ENCODE measurements at regions not wholly inside any gene's neighbourhood (a gene's known extent, or its start where the extent isn't known, plus 50 kb on each side); places are given as distances from the start of the nearest gene placed in this dataset.

DNA sequence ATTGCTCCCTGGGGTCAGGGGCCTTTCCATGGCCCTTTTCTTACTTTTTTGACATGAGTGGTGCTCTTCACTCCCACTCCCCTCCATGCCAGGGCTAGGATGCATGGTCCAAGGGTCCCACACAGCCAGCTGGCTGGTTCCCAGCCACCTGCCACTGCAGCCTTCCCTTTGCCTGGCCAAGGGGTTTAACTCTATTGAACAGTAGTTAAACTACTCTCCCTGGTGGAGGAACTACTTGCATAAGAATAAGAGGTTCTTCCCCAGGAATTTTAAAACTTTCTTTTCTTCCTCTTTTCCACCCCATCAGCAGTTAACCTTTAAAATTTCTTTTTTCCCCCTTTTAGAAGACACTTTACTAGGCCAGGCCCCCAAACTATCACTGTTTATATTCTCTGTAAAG is 1532.8 kb upstream of the ACO1 start:
- TF ChIP-seq, protein P1, sequence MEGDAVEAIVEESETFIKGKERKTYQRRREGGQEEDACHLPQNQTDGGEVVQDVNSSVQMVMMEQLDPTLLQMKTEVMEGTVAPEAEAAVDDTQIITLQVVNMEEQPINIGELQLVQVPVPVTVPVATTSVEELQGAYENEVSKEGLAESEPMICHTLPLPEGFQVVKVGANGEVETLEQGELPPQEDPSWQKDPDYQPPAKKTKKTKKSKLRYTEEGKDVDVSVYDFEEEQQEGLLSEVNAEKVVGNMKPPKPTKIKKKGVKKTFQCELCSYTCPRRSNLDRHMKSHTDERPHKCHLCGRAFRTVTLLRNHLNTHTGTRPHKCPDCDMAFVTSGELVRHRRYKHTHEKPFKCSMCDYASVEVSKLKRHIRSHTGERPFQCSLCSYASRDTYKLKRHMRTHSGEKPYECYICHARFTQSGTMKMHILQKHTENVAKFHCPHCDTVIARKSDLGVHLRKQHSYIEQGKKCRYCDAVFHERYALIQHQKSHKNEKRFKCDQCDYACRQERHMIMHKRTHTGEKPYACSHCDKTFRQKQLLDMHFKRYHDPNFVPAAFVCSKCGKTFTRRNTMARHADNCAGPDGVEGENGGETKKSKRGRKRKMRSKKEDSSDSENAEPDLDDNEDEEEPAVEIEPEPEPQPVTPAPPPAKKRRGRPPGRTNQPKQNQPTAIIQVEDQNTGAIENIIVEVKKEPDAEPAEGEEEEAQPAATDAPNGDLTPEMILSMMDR (IDR thresholded peaks at IDR 0.05) = no peak
- TF ChIP-seq POLR2A (IDR thresholded peaks at IDR 0.05) = no peak
